ENCODE measurements at regions not wholly inside any gene's neighbourhood (a gene's known extent, or its start where the extent isn't known, plus 50 kb on each side); places are given as distances from the start of the nearest gene placed in this dataset.

DNA sequence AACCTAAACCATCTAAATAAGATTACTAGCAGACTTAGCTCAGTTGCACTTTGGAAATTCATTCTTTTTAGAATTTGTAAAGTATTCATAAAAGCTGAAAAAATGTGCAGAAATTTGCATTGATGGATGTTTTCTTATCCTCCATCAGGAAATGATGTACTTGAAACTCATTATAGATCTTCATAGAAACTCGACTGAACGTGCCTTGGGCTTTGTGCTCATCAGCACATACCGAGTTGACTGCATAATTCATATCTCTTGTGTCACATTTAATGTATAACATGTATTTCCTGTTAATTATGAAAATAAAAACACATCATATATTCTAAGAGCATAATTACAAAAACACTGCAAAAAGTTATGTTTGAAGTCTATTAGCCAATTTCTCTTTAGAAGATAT is 290.9 kb upstream of the NR5A2 start:
- no peak for DNase-seq (ENCODE audit: low read depth in 3 of 3)

DNA sequence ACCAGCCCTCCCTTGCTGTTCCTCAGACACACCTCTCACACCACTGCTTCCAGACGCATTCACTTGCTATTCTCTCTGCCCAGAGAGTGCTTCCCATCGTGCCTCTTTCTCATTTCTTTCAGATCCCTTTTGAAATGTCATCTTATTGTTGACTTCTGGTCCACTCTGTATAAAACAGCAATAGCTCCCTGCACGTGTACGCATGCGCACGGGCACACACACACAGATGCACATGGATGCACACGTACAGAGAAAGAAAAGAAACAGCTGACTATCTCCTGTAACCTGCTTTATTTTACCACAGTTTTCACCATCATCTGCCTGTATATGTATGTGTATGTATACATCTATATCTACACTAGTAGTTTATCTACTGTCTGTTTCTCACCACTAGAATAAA is 285.9 kb upstream of the NR5A2 start:
- no peak for DNase-seq (ENCODE audit: low read depth in 3 of 3)

DNA sequence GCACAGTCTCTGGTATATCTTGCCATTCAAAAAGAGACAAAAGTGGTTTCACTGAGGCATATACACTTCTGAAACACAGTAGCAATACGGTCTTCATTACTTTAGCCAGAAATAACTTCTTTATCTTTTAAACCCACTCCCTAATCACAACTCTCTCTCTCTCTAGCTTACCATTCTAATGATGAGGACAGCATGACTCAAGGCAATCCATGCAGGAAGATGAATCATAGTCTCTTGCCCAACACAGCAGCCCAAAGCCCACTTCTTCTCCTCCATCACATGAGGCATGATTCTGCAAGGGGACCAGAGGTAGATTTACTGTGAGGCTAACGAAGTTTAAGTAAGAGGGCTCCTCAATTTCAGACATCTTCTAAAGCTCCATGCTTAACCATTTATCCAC is 285.0 kb upstream of the NR5A2 start:
- DNase-seq (ENCODE audit: low read depth in 3 of 3) = no peak

- no peak for DNase-seq (ENCODE audit: low read depth in 3 of 3)
Measured at GRCh38 chr1:199743227-199743626, 284.3 kb upstream of the NR5A2 start.

GRCh38 chr1:199746666-199747384 is 280.7 kb upstream of the NR5A2 start:
- DNase-seq (ENCODE audit: low read depth in 3 of 3) = no peak

DNA sequence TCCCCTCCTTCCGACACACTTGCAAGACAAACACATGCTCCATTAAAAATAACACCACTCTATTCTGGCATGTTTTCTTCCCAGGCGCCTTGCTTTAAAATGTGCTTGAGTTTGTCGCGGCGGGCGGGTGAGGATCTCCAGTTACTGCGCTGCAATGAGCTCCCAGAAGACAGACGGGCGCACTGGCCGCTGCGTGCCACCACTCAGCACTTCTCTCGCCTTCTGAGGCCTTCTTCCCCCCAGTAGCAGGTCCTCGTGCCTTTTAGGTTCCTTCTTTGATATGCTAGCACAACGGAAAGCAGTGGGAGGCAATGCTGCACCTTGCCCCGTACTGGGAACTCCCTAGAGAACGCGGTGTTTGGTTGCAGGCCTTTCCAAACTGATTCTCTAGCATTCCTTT is 279.5 kb upstream of the NR5A2 start:
- DNase-seq (ENCODE audit: low read depth in 3 of 3) = no peak

- no peak for DNase-seq (ENCODE audit: low read depth in 3 of 3)
Measured at GRCh38 chr1:199751506-199751905, 276.0 kb upstream of the NR5A2 start.

GRCh38 chr1:199751962-199752687 is 275.4 kb upstream of the NR5A2 start:
- no peak for DNase-seq (ENCODE audit: low read depth in 3 of 3)

GRCh38 chr1:199752688-199753027 is 274.9 kb upstream of the NR5A2 start:
- no peak for DNase-seq (ENCODE audit: low read depth in 3 of 3)

DNA sequence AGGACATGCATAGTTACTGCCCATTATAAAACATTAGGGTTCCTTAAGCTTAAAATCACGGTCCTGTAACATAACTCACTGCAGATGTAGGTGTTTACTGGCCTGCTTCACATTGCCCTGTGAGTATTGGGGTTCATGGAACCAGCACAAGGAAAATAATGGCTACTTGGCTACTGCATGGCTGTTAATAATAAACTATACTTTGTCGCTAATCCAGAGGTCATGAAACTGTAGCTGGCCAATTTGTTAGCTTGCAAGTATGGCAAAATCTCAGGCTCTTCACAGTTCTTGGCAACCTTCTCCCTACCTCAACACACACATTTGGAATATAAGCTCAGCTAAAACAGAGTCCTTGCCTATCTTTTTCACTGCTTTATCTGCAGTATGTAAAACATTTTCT is 274.0 kb upstream of the NR5A2 start:
- DNase-seq (ENCODE audit: low read depth in 3 of 3) = no peak

DNA sequence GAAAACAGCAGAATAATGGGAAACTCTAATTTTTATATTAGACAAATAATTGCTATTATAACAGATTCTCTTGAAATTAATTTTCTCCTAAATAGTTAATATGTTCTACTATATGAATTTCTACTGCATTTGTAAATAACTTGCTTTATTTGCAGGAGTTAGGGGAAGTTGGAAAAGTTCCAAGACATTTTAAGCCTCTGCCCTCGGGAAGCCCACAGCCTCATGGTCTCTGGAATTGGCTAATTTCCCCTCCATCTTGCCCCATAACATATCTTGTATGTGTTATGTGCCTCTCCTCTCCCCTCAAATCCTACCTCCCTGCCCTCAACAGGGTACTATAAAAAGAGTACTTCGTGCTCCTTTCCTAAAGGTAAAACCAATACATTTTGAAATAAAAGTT is 271.4 kb upstream of the NR5A2 start:
- DNase-seq (ENCODE audit: low read depth in 3 of 3) = no peak

- DNase-seq (ENCODE audit: low read depth in 3 of 3) = no peak
Measured at GRCh38 chr1:199758626-199759255, 268.8 kb upstream of the NR5A2 start.

GRCh38 chr1:199759268-199759730 is 268.2 kb upstream of the NR5A2 start:
- DNase-seq (ENCODE audit: low read depth in 3 of 3) = no peak

DNA sequence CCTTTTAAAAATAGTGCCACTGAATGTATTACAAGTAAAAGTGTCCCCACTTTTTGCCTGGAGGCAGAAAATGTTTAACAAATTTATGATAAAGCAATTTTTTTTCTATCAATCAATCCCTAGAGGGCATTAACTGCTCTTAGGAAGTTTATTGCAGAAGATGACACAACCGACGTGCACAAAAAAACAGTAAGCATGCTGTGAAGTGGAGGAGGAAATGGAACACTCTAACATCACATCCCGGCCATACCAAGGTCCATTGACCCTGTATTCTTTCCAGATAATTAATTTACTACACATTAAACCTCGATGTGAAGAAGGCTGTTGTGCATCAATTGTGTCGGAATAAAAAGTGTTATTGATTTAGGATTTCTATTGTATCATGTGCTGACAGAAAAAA is 264.9 kb upstream of the NR5A2 start:
- no peak for DNase-seq (ENCODE audit: low read depth in 3 of 3)

DNA sequence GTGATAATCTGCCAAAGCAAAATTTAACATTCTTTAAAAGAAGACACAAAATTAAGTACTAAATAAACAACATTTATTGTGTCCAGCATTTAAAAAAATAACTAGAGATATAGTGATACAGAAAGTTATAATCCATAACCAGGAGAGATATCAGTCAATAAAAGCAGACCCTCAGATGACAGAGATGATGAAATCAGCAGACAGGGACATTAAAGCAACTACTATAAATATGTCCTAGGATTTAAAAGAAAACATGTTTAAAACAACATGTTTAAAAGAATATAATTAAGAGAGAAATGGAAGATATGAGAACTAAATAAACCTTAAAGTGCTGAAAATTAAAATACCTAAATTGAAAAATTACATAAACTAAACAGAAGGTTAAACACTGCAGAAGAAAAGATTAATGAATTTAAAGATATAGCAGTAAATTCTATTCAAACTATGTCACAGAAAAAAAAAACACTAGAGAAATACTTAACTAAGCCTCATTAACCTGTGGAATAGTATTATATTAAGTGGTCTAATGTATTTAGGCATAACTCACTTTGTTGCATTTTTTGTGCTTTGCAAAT is 261.2 kb upstream of the NR5A2 start:
- DNase-seq (ENCODE audit: low read depth in 3 of 3) = no peak

DNA sequence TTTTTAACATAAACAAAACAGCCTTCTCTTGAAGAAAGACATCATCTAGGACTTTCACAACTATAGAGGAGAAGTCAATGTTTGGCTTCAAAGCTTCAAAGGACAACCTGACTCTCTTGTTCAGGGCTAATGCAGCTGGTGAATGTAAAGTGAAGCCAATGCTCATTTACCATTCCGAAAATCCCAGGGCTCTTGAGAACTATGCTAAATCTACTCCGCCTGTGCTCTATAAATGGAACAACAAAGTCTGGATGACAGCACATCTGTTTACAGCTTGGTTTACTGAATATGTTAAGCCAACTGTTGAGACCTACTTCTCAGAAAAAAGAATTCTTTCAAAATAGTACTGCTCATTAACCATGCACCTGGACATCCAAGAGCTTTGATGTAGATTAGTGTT is 259.8 kb upstream of the NR5A2 start:
- no peak for DNase-seq (ENCODE audit: low read depth in 3 of 3)

- DNase-seq (ENCODE audit: low read depth in 3 of 3) = no peak
Measured at GRCh38 chr1:199774433-199775089, 252.9 kb upstream of the NR5A2 start.

- no peak for DNase-seq (ENCODE audit: low read depth in 3 of 3)
Measured at GRCh38 chr1:199776768-199777497, 250.6 kb upstream of the NR5A2 start.

- DNase-seq (ENCODE audit: low read depth in 3 of 3) = no peak
Measured at GRCh38 chr1:199778324-199778955, 249.1 kb upstream of the NR5A2 start.

GRCh38 chr1:199780091-199780490 is 247.4 kb upstream of the NR5A2 start:
- no peak for DNase-seq (ENCODE audit: low read depth in 3 of 3)
